Esophagus muscularis mucosa (tissue), 3 donors: ENCODE measurements at regions not wholly inside any gene's neighbourhood (a gene's known extent, or its start where the extent isn't known, plus 50 kb on each side); places are given as distances from the start of the nearest gene placed in this dataset.

Experiments
- POLR2AphosphoS5 ChIP-seq, 2 donors: sonication (generic); formaldehyde crosslinking; IDR thresholded peaks; one replicate each; pipeline ENCODE4 v1.6.1; 2017; ENCODE audit warnings: antibody characterized with exemption in 2 of 2
- TF ChIP-seq, protein P1 (sequence below), 3 experiments: fragments of 200-600 bp in 2 of 3; fragments of 450-650 bp in 1 of 3; sonication (generic) in 2 of 3; IDR thresholded peaks; one replicate each; pipeline ENCODE4 v1.5.1; 2017 to 2019; ENCODE audit warnings: antibody characterized with exemption in 3 of 3, mild to moderate bottlenecking in 2 of 3, moderate library complexity in 1 of 3

DNA sequence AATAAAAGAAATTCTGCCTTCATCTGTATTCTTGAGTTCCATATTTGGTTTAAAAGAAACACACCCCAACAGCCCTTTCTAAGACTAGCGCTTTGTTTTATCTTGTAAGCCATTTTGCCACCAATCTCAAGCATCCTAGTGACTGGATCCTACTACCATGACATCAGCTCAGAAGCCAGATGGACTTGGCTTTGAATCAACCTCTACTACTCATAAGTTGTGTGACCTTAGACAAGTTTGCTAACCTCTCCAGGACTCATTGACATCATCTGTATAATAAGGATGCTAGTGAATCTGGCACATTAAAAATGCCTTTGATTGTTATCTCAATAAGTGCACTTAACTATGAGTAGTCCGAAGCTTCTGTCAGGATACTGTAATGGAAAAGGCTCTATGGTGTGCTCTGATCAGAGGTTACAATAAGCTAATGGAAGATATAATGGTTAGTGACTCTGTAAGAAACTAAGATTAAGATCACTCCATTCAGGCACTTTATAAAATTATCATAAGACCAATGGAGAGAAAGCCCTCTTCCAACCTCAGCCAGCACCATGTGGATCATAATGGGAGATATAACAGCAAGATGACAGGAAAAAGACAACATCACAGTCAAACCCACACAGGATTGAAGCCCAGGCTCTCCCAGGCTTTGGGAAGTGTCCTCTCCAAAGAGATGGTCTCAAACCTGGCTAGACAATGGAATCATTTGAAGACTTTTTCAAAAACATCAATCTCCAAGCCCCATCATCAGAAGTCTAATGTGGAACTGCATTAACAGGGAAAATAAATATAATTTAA, 180.6 kb upstream of the MIR17HG start:
- TF ChIP-seq, protein P1, sequence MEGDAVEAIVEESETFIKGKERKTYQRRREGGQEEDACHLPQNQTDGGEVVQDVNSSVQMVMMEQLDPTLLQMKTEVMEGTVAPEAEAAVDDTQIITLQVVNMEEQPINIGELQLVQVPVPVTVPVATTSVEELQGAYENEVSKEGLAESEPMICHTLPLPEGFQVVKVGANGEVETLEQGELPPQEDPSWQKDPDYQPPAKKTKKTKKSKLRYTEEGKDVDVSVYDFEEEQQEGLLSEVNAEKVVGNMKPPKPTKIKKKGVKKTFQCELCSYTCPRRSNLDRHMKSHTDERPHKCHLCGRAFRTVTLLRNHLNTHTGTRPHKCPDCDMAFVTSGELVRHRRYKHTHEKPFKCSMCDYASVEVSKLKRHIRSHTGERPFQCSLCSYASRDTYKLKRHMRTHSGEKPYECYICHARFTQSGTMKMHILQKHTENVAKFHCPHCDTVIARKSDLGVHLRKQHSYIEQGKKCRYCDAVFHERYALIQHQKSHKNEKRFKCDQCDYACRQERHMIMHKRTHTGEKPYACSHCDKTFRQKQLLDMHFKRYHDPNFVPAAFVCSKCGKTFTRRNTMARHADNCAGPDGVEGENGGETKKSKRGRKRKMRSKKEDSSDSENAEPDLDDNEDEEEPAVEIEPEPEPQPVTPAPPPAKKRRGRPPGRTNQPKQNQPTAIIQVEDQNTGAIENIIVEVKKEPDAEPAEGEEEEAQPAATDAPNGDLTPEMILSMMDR (IDR thresholded peaks at IDR 0.05) = no peak
- TF ChIP-seq POLR2AphosphoS5 (IDR thresholded peaks at IDR 0.05) = no peak
